Stomach (tissue), 4 donors: ENCODE measurements at regions not wholly inside any gene's neighbourhood (a gene's known extent, or its start where the extent isn't known, plus 50 kb on each side); places are given as distances from the start of the nearest gene placed in this dataset.

ENCODE experiments used
- EP300 ChIP-seq: sonication (generic); formaldehyde crosslinking; IDR thresholded peaks from one replicate; pipeline ENCODE4 v1.6.1; 2017; ENCODE audit warnings: antibody characterized with exemption
- POLR2AphosphoS5 ChIP-seq, 3 donors: sonication (generic); formaldehyde crosslinking; IDR thresholded peaks; one replicate each; pipeline ENCODE4 v1.6.1; 2016; ENCODE audit warnings: antibody characterized with exemption in 3 of 3

DNA sequence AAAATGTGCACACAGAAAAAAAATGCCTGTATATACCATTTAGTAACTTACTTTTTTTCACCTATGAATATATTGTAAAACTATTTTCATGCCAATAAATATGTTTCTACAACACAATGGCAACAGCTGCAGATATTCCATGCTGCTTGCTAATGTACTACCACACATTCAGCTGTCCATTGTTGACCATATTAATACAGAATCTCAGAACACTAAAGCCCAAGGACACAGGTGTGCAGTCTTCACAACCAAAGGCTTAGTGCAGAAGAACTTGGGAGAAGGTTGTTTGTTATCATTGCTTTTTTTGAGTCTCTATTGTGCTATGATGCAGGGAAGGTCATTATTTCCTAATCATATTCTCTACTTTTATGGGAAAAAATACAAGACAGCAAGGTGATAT, 79.6 kb downstream of the DIPK2A start:
- TF ChIP-seq POLR2AphosphoS5 (IDR thresholded peaks at IDR 0.05) = no peak
- TF ChIP-seq EP300 = no peak
